C4-2B (cell line): ENCODE measurements at regions not wholly inside any gene's neighbourhood (a gene's known extent, or its start where the extent isn't known, plus 50 kb on each side); places are given as distances from the start of the nearest gene placed in this dataset.

Experiments used
- ZFX ChIP-seq: fragments of 450-650 bp; IDR thresholded peaks from 2 replicates; pipeline ENCODE4 v1.6.1; 2017
- TF ChIP-seq, protein P1 (sequence below): fragments of 450-650 bp; conservative IDR thresholded peaks from 2 replicates; pipeline ENCODE4 v1.5.1; 2017; ENCODE audit warnings: mild to moderate bottlenecking

- TF ChIP-seq, protein P1, sequence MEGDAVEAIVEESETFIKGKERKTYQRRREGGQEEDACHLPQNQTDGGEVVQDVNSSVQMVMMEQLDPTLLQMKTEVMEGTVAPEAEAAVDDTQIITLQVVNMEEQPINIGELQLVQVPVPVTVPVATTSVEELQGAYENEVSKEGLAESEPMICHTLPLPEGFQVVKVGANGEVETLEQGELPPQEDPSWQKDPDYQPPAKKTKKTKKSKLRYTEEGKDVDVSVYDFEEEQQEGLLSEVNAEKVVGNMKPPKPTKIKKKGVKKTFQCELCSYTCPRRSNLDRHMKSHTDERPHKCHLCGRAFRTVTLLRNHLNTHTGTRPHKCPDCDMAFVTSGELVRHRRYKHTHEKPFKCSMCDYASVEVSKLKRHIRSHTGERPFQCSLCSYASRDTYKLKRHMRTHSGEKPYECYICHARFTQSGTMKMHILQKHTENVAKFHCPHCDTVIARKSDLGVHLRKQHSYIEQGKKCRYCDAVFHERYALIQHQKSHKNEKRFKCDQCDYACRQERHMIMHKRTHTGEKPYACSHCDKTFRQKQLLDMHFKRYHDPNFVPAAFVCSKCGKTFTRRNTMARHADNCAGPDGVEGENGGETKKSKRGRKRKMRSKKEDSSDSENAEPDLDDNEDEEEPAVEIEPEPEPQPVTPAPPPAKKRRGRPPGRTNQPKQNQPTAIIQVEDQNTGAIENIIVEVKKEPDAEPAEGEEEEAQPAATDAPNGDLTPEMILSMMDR = no peak
- no peak for TF ChIP-seq ZFX
These were observed 2112.9 kb downstream of the NCAM2 start for GRCh38 chr21:23111070-23111600.
